ENCODE measurements at regions not wholly inside any gene's neighbourhood (a gene's known extent, or its start where the extent isn't known, plus 50 kb on each side); places are given as distances from the start of the nearest gene placed in this dataset.

DNA sequence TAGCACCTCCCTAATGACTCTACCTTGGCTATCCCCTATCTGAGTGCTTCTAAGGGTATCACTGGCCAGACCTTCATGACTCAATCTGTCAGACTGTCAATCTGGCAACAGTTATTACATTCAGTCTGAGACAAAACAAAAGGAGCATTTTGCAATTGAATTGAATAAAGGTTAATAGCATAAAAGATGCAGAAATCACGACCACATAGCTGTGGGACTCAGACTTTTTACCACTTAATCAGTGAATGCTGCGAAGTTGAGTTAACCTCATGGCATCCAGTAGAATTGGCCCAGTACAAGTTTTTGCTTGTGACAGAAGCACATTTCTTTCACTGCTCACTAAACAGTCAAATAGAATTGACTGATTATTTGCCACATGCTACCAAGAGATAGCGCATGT lies 480.7 kb upstream of the DPPA4 start:
- no peak for DNase-seq (ENCODE audit: extremely low spot score)
- ChIA-PET POLR2A (no interaction called here), CTCF (no interaction called here)
- TF ChIP-seq TARDBP (IDR thresholded peaks at IDR 0.05) (no peak), SUZ12 (IDR thresholded peaks at IDR 0.05) (no peak), FOXK2 (IDR thresholded peaks at IDR 0.05) (no peak), FOXA1 (IDR thresholded peaks at IDR 0.05) (no peak), BHLHE40 (IDR thresholded peaks at IDR 0.05; ENCODE audit: borderline replicate concordance) (no peak), ELF4 (IDR thresholded peaks at IDR 0.05) (no peak), L3MBTL2 (conservative IDR thresholded peaks at IDR 0.05) (no peak), CTBP1 (IDR thresholded peaks at IDR 0.05; ENCODE audit: borderline replicate concordance) (no peak), HDGF (IDR thresholded peaks at IDR 0.05; ENCODE audit: borderline replicate concordance) (no peak), LEF1 (IDR thresholded peaks at IDR 0.05; ENCODE audit: borderline replicate concordance) (no peak)
- TF ChIP-seq, protein P1, sequence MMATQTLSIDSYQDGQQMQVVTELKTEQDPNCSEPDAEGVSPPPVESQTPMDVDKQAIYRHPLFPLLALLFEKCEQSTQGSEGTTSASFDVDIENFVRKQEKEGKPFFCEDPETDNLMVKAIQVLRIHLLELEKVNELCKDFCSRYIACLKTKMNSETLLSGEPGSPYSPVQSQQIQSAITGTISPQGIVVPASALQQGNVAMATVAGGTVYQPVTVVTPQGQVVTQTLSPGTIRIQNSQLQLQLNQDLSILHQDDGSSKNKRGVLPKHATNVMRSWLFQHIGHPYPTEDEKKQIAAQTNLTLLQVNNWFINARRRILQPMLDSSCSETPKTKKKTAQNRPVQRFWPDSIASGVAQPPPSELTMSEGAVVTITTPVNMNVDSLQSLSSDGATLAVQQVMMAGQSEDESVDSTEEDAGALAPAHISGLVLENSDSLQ (IDR thresholded peaks at IDR 0.05) = no peak

DNA sequence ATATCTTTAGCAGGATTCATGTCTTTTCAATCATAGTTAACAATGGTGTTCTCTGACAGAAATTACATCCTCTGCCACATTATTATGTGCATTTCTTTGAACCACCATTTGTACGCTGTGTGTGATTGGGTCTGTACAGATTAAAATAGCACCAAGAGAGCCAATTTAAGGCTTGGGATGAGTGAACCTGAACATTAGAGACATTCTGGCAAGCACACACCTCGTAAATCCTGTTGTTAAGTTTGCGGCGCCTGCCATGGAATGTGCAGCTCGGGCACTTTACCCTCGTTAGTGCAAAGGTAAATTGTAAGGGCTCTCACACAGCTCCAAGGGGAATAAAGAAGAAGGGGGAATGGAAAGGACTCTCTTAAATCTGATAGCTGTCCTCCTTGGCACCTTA lies 482.4 kb upstream of the DPPA4 start:
- ChIA-PET POLR2A (no interaction called here), CTCF (no interaction called here)
- TF ChIP-seq ELF4 (IDR thresholded peaks at IDR 0.05) = no peak
- TF ChIP-seq ZNF384 (IDR thresholded peaks at IDR 0.05) = no peak
- TF ChIP-seq FOXA1 (IDR thresholded peaks at IDR 0.05) = no peak
- TF ChIP-seq L3MBTL2 (conservative IDR thresholded peaks at IDR 0.05) = no peak
- TF ChIP-seq SUZ12 (IDR thresholded peaks at IDR 0.05) = no peak
- no peak for TF ChIP-seq FOXM1 (IDR thresholded peaks at IDR 0.05; ENCODE audit: borderline replicate concordance)
- TF ChIP-seq BHLHE40 (IDR thresholded peaks at IDR 0.05; ENCODE audit: borderline replicate concordance) = no peak
- TF ChIP-seq HDGF (IDR thresholded peaks at IDR 0.05; ENCODE audit: borderline replicate concordance) = no peak
- no peak for TF ChIP-seq CTBP1 (IDR thresholded peaks at IDR 0.05; ENCODE audit: borderline replicate concordance)
- TF ChIP-seq, protein P1 (IDR thresholded peaks at IDR 0.05) = no peak
- no peak for TF ChIP-seq NFRKB (IDR thresholded peaks at IDR 0.05)
- TF ChIP-seq SP1 (IDR thresholded peaks at IDR 0.05) = no peak
- no peak for TF ChIP-seq FOXK2 (IDR thresholded peaks at IDR 0.05)
- TF ChIP-seq TARDBP (IDR thresholded peaks at IDR 0.05) = no peak
- no peak for DNase-seq (ENCODE audit: extremely low spot score)

GRCh38 chr3:109825971-109826810 lies 488.8 kb upstream of the DPPA4 start:
- no peak for DNase-seq (ENCODE audit: extremely low spot score)
- TF ChIP-seq BHLHE40 (IDR thresholded peaks at IDR 0.05; ENCODE audit: borderline replicate concordance) = no peak
- POLR2A ChIA-PET = no interaction called here
- CTCF ChIA-PET = no interaction called here

DNA sequence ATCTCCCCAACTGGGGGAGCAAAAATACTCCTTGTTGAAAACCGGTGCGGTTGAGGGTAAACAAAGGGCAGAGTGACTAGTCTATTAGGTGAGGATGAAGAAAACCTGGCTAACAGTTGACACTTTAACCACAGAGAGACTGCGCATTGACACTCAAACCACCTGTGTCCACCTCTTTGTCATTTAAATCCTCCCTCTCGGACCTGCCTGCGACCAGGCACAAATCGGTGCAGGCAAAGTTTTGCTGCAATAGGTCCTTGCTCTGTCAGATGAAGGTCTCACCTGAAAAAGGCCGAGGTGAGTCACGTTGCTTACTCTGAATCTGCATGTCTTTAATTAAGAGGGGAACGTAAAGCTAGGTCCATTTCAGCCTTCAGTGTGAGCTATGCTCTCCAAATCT lies 494.1 kb upstream of the DPPA4 start:
- no peak for TF ChIP-seq ELF4 (IDR thresholded peaks at IDR 0.05)
- TF ChIP-seq CTBP1 (IDR thresholded peaks at IDR 0.05; ENCODE audit: borderline replicate concordance) = no peak
- no peak for TF ChIP-seq SP1 (IDR thresholded peaks at IDR 0.05)
- TF ChIP-seq SUZ12 (IDR thresholded peaks at IDR 0.05) = no peak
- CTCF ChIA-PET = no interaction called here
- no peak for DNase-seq (ENCODE audit: extremely low spot score)
- POLR2A ChIA-PET = no interaction called here

DNA sequence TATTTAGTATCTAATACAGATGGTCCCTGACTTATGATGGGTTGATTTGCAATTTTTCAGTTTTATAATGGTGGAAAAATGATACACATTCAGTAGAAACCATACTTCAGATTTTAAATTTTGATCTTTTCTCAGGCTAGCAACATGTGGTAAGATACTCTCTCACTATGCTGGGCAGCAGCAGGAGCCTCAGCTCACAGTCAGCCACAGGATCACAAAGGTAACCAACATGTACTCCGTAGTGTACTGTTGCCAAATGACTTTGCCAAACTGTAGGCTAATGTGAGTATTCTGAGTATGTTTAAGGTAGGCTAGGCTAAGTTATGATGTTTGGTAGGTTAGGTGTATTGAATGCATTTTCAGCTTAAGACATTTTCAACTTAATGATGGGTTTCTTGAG lies 498.6 kb upstream of the DPPA4 start:
- no peak for TF ChIP-seq ELF4 (IDR thresholded peaks at IDR 0.05)
- TF ChIP-seq, protein P1 (IDR thresholded peaks at IDR 0.05) = no peak
- no peak for TF ChIP-seq SP1 (IDR thresholded peaks at IDR 0.05)
- no peak for TF ChIP-seq NFRKB (IDR thresholded peaks at IDR 0.05)
- TF ChIP-seq HDGF (IDR thresholded peaks at IDR 0.05; ENCODE audit: borderline replicate concordance) = no peak
- no peak for TF ChIP-seq L3MBTL2 (conservative IDR thresholded peaks at IDR 0.05)
- no peak for TF ChIP-seq CTBP1 (IDR thresholded peaks at IDR 0.05; ENCODE audit: borderline replicate concordance)
- TF ChIP-seq FOXA1 (IDR thresholded peaks at IDR 0.05) = no peak
- TF ChIP-seq SUZ12 (IDR thresholded peaks at IDR 0.05) = no peak
- TF ChIP-seq LEF1 (IDR thresholded peaks at IDR 0.05; ENCODE audit: borderline replicate concordance) = no peak
- TF ChIP-seq ARNT (IDR thresholded peaks at IDR 0.05) = no peak
- TF ChIP-seq FOXK2 (IDR thresholded peaks at IDR 0.05) = no peak
- no peak for TF ChIP-seq BHLHE40 (IDR thresholded peaks at IDR 0.05; ENCODE audit: borderline replicate concordance)
- TF ChIP-seq TARDBP (IDR thresholded peaks at IDR 0.05) = no peak
- TF ChIP-seq ZNF384 (IDR thresholded peaks at IDR 0.05) = no peak
- TF ChIP-seq FOXM1 (IDR thresholded peaks at IDR 0.05; ENCODE audit: borderline replicate concordance) = no peak
- ChIA-PET CTCF (interaction anchor here (0.5 kb wide), 1 partner anchor 381 kb away, joined by 6 read pairs; no protein-coding TSS in a partner anchor), POLR2A (no interaction called here)
- no peak for DNase-seq (ENCODE audit: extremely low spot score)

DNA sequence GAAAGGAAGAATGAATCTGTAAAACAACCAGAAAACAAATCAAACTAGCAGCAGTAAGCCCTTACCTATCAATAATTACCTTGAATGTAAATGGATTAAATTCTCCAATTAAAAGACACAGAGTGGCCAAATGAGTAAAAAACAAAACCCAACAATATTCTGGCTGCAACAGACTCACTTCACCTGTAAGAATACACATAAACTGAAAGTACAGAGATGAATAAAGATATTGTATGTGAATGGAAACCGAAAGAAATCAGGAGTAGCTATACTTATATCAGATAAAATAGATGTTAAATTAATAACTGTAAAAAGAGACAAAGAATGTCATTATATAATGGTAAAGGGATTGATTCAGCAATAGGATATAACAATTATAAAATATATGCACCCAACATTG lies 514.5 kb upstream of the DPPA4 start:
- POLR2A ChIA-PET = no interaction called here
- no peak for DNase-seq (ENCODE audit: extremely low spot score)
- CTCF ChIA-PET = no interaction called here
- no peak for TF ChIP-seq TARDBP (IDR thresholded peaks at IDR 0.05)
- TF ChIP-seq ZNF384 (IDR thresholded peaks at IDR 0.05) = no peak
- TF ChIP-seq CTBP1 (IDR thresholded peaks at IDR 0.05; ENCODE audit: borderline replicate concordance) = no peak
- TF ChIP-seq FOXA1 (IDR thresholded peaks at IDR 0.05) = no peak
- TF ChIP-seq FOXK2 (IDR thresholded peaks at IDR 0.05) = no peak
- TF ChIP-seq L3MBTL2 (conservative IDR thresholded peaks at IDR 0.05) = no peak
- no peak for TF ChIP-seq SUZ12 (IDR thresholded peaks at IDR 0.05)
- TF ChIP-seq HDGF (IDR thresholded peaks at IDR 0.05; ENCODE audit: borderline replicate concordance) = no peak
- TF ChIP-seq NFRKB (IDR thresholded peaks at IDR 0.05) = no peak
- TF ChIP-seq BHLHE40 (IDR thresholded peaks at IDR 0.05; ENCODE audit: borderline replicate concordance) = no peak
- no peak for TF ChIP-seq FOXM1 (IDR thresholded peaks at IDR 0.05; ENCODE audit: borderline replicate concordance)
- TF ChIP-seq ELF4 (IDR thresholded peaks at IDR 0.05) = no peak
- no peak for TF ChIP-seq ARNT (IDR thresholded peaks at IDR 0.05)
- no peak for TF ChIP-seq SP1 (IDR thresholded peaks at IDR 0.05)
- TF ChIP-seq, protein P1 (IDR thresholded peaks at IDR 0.05) = no peak
- TF ChIP-seq LEF1 (IDR thresholded peaks at IDR 0.05; ENCODE audit: borderline replicate concordance) = no peak

Measured in HEK293T (cell line).